VCaP (cell line): ENCODE measurements at regions not wholly inside any gene's neighbourhood (a gene's known extent, or its start where the extent isn't known, plus 50 kb on each side); places are given as distances from the start of the nearest gene placed in this dataset.

ENCODE experiments used
- H3K27ac ChIP-seq: fragments of 450-650 bp; 2 replicates; pipeline ENCODE4 v1.5.1; 2017
- TF ChIP-seq, protein P1 (sequence below): fragments of 450-650 bp; conservative IDR thresholded peaks from 2 replicates; pipeline ENCODE4 v1.5.1; 2017; ENCODE audit warnings: mild to moderate bottlenecking, moderate library complexity

DNA sequence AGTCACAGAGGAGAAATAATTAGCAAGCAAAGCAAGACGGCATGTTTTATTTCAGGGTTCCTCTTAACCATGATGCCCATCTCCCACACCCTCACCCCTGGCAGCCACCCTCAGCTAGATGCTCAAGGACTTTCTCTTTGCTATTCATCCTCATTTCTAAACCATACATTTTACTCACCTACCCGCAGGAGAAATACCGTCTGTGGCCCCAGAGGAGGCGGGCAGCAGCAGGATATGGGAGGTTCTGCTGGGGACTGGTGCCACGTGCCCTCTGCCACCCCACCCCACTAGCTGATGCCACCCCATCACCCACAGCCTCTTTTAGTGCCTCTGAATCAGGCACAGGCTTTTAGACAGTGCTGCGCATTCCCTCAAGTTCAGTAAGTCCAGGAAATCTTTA, 168.7 kb upstream of the ITGB1 start:
- no peak overlapping the region for H3K27ac ChIP-seq

DNA sequence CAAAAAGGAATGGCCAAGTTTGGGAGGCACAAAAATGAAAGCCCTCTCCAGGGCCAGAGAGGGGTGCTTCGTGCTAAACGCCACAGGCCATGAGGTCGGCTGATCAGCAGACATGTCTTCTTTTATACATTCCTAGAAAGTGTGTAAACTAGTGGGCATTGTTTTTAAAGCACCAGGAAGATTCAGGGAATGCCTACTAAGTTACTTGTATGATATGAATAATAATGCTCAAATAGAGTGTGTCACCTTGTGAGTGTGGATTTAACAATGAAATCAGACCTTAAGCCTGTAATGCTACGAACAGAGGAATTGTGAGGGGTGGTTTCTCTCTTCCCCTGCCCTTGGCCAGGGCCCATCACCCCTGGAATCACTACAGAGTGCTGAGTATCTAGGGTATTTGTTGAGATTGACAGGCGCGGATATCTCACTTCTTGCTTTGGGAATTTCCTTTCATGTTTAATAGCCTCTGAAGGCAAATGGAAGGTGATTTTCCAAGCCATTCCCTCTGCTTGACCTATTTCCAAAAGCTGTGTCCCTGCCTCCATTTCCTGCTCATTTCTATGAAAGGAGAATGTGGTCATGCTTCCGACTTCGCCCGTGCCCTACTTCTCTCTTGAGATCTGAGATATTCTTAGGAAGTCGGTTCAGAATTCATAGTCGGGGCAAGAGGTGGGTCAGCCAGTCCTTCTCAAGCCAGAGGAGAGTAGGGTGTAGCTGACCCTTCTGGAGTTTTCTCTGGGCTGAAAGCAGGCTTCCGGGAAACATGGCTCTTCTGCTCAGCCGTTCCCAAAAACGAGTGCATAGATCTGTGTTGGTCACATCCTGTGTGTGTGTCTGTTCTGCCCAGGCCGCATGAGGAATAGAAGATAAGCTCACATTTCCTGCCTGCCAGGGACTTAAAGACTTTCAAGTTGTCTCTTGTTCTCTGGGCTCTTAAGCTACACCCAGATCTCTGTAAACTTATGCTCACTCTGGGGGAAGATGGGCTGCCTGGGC, 167.8 kb upstream of the ITGB1 start:
- TF ChIP-seq, protein P1, sequence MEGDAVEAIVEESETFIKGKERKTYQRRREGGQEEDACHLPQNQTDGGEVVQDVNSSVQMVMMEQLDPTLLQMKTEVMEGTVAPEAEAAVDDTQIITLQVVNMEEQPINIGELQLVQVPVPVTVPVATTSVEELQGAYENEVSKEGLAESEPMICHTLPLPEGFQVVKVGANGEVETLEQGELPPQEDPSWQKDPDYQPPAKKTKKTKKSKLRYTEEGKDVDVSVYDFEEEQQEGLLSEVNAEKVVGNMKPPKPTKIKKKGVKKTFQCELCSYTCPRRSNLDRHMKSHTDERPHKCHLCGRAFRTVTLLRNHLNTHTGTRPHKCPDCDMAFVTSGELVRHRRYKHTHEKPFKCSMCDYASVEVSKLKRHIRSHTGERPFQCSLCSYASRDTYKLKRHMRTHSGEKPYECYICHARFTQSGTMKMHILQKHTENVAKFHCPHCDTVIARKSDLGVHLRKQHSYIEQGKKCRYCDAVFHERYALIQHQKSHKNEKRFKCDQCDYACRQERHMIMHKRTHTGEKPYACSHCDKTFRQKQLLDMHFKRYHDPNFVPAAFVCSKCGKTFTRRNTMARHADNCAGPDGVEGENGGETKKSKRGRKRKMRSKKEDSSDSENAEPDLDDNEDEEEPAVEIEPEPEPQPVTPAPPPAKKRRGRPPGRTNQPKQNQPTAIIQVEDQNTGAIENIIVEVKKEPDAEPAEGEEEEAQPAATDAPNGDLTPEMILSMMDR, result no peak
- no peak overlapping the region for H3K27ac ChIP-seq

More for the DNA sequence above, 168.7 kb upstream of the ITGB1 start:
- TF ChIP-seq, protein P1, result no peak

DNA sequence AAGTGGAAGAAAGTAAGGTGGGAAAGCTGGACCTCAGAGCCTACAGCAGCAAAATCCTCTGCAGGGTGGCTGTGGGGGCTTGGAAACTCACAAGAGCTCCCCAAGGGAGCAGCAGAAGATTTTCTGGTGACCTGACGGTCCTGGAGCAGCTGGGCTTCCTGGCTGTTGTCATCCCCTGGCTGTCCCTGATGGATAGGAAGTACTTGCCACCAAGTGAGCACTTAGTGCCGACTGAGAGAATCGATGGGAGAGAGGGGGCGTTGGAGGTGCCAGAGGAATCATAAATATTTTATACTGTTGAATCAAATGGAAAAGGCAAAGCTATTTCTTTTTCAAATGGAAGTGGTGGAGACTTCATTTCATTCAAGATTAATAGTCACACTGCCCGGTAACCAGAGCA, 167.1 kb upstream of the ITGB1 start:
- H3K27ac ChIP-seq, result no peak overlapping the region
- TF ChIP-seq, protein P1, result no peak

DNA sequence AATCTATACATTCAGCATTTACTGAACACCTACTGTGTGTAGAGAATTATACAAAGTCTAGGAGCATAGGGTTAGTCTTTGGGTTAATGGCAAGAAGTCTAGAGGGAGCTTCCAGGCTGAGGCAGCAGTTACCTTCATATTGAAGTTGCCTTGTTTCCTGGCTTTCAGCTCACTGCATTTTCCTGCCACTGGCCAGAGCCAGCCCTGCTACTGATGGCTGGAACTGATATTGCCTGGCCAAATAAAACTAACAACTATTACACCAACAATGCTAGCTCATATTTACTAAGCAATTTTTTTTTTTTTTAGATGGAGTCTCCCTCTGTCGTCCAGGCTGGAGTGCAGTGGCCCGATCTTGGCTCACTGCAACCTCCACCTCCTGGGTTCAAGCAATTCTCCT, 165.7 kb upstream of the ITGB1 start:
- TF ChIP-seq, protein P1, result 0 out of 2 replicates have a peak, but pooled peaks have one; percentile 16
- H3K27ac ChIP-seq, result no peak overlapping the region

DNA sequence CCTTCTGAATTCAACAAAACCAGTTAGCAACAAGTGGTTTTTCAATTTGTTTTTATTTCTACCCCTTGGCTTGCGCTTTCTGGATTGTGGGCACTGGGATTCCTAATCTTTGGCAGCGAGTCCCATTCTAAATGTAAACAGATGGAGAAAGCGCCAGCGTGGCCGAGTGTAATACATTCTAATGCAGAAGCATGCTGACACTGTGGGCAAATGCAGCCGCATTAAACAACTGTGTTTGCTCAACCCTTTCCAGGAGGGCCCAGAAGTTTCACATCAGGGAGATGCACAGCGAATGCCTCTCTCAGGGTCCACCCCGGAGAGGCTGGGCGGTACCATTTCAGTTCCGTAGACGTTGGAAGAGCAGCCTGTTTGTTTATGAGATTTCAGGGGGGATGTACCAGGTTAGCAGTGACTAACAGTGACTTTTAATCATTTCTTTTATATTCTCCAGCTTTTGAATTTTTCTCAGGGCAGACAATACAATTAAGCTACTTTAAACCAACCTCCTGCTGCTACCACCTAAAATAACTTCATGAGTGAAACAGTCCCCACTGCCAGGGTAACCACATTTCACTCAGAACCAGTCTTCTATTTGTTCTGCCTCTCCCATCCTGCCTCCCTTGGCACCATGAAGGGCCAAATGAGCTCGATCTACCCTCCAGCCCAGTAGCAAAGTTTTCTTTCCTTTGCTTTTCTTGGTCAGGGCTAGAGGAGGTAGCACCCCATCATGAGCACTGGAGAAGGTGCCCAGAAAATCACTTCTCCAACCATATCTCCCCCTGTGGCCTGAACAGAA, 164.2 kb upstream of the ITGB1 start:
- TF ChIP-seq, protein P1, result no peak
- H3K27ac ChIP-seq, result peak overlapping the region; percentile 29; the same call in 1 of the 2 replicates

DNA sequence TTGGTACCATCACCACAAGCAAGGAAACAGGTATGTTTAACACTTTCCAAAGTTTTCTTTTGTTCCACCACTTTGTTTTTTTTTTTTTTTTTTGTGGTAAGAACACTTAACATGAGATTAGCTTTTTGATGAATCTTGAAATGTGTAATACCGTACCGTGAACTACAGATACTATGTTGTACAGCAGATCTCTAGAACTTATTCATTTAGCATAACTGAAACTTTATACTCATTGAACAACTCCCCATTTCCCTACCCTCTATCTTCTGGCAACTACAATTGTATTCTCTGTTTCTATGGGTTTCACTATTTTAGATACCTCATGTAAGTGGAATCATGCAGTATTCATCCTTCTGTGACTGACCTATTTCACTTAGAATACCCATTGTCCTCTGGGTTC, 162.7 kb upstream of the ITGB1 start:
- no peak overlapping the region for H3K27ac ChIP-seq
- TF ChIP-seq, protein P1, result no peak

DNA sequence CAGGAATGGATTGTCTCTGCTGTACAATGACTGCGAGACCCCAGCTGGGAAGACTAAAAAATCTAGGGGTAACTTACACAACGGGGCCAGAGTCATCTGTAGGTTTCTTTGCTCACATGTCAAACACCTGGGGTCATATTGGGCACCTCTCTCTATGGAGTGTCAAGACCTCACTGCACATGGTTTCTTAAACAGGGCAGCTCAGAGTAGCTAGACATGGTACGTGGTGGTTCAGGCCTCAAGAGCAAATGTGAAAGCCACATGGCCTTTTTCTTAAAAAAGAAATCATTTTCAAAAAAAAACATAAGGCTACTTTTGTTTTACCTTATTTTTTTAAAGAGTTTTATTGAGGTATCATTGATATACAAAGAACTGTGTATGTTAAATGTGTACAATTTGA, 162.2 kb upstream of the ITGB1 start:
- TF ChIP-seq, protein P1, result no peak
- no peak overlapping the region for H3K27ac ChIP-seq
